GM13977 (cell line): ENCODE measurements at regions not wholly inside any gene's neighbourhood (a gene's known extent, or its start where the extent isn't known, plus 50 kb on each side); places are given as distances from the start of the nearest gene placed in this dataset.

ENCODE experiments used
- DNase-seq: peaks from one replicate; pipeline ENCODE4 v3.0.0; 2012; ENCODE audit warnings: low spot score
- CTCF ChIP-seq: IDR thresholded peaks from 2 replicates; pipeline ENCODE4 v1.5.1; 2012; ENCODE audit warnings: mild to moderate bottlenecking, control low read depth; ENCODE audit not compliant: insufficient read depth; ENCODE audit errors: extremely low read depth, missing control alignments
- in situ Hi-C: fragments of 300-500 bp; cut with MboI; formaldehyde crosslinking; loops from one replicate; pipeline ENCODE4 v1.12.0; 2022; ENCODE audit warnings: low sequenced_read_pairs, low pct_unique_long_range_greater_than_20kb, mixed read lengths, inconsistent platforms; ENCODE audit not compliant: unreplicated experiment

- no peak for TF ChIP-seq CTCF
- no peak for DNase-seq
- in situ Hi-C loops, result no loop called here
Measured at GRCh38 chr12:107494331-107494730, 191.3 kb upstream of the PWP1 start.

GRCh38 chr12:107495604-107496003, 190.0 kb upstream of the PWP1 start:
- in situ Hi-C loops, result no loop called here
- DNase-seq, result no peak
- no peak for TF ChIP-seq CTCF

GRCh38 chr12:107497231-107497630, 188.4 kb upstream of the PWP1 start:
- in situ Hi-C loops, result no loop called here
- DNase-seq, result no peak
- no peak for TF ChIP-seq CTCF

- DNase-seq, result no peak
- TF ChIP-seq CTCF, result no peak
- in situ Hi-C loops, result no loop called here
Measured at GRCh38 chr12:107500307-107500706, 185.3 kb upstream of the PWP1 start.

GRCh38 chr12:107501681-107502080, 183.9 kb upstream of the PWP1 start:
- in situ Hi-C loops, result no loop called here
- no peak for TF ChIP-seq CTCF
- no peak for DNase-seq

- no peak for TF ChIP-seq CTCF
- in situ Hi-C loops, result no loop called here
- DNase-seq, result no peak
Measured at GRCh38 chr12:107503129-107503855, 182.3 kb upstream of the PWP1 start.
